ENCODE measurements at regions not wholly inside any gene's neighbourhood (a gene's known extent, or its start where the extent isn't known, plus 50 kb on each side); places are given as distances from the start of the nearest gene placed in this dataset.

DNA sequence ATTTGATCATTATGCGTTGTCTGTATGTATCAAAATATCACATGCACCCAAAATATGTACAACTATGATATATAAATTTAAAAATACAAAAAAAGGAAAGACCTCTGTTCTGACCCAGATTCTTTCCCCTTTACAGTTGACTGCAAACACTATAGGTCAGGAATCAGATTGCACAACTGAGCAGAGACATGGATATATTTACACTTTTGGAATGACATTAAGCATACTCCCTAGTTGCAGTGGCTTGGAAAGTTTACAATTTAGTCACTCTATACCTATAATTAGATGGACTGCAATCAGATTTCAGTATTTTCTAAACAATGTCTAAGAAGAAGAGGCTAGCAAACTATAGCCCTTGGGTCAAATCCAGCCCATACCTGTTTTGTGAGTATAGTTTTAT is 98.5 kb upstream of the INPP4B start:
- Histone ChIP-seq H3K9ac (ENCODE audit: extremely low read depth, insufficient read length, low read length) (no peak overlapping the region), H3K23me2 (ENCODE audit: insufficient read length, low read depth, low read length, poor library complexity, severe bottlenecking) (no peaks in the 10 kb centered on the region), H3K9me3 (ENCODE audit: control insufficient read depth, low read depth, low read length) (no peaks in the 10 kb centered on the region), H3K56ac (ENCODE audit: insufficient read length, low read depth, low read length) (no peak overlapping the region), H2BK12ac (ENCODE audit: insufficient read length, low read depth, low read length) (no peak overlapping the region), H2BK15ac (ENCODE audit: low read depth, low read length) (no peak overlapping the region), H3K79me2 (ENCODE audit: insufficient read depth, low read length) (no peaks in the 10 kb centered on the region), H2BK5ac (ENCODE audit: insufficient read length, low read length) (no peak overlapping the region), H3K23ac (ENCODE audit: insufficient read length, low read depth, low read length) (no peak overlapping the region), H4K20me1 (ENCODE audit: control insufficient read depth, insufficient read depth, insufficient read length) (no peaks in the 10 kb centered on the region), H2AFZ (ENCODE audit: low read length) (no peak overlapping the region), H3K14ac (ENCODE audit: insufficient read depth, low read length) (no peak overlapping the region), H3K4ac (ENCODE audit: low read depth, low read length) (no peak overlapping the region), H3K27ac (ENCODE audit: insufficient read length, low read depth, low read length) (no peak overlapping the region), H3K79me1 (ENCODE audit: insufficient read depth, low read depth, low read length, poor library complexity, severe bottlenecking) (no peaks in the 10 kb centered on the region), H4K5ac (ENCODE audit: insufficient read length, low read depth, low read length) (no peak overlapping the region), H4K8ac (replicated peaks; ENCODE audit: insufficient read length, low read depth, low read length) (no peak overlapping the region), H2BK120ac (ENCODE audit: low read depth, low read length, poor library complexity, severe bottlenecking) (no peak overlapping the region), H4K91ac (ENCODE audit: insufficient read length, low read depth, low read length) (no peak overlapping the region), H2BK20ac (ENCODE audit: low read depth, low read length, poor library complexity, severe bottlenecking) (no peak overlapping the region), H3K27me3 (ENCODE audit: insufficient read depth, low read length) (no peaks in the 10 kb centered on the region), H3K4me1 (ENCODE audit: insufficient read depth, low read length) (no peaks in the 10 kb centered on the region), H3K4me2 (ENCODE audit: insufficient read depth, insufficient read length, low read length) (no peak overlapping the region), H2AK5ac (ENCODE audit: insufficient read length, low read length) (no peak overlapping the region), H3K18ac (ENCODE audit: insufficient read length, low read depth, low read length) (no peak overlapping the region), H3T11ph (ENCODE audit: low read length) (no peak overlapping the region)
- Mint-ChIP-seq H3K4me3 (no peak overlapping the region), H3K27me3 (ENCODE audit: low read depth) (no peaks in the 10 kb centered on the region), H3K27ac (no peak overlapping the region), H3K36me3 (ENCODE audit: insufficient read depth in 1 of 3, low read depth in 3 of 3) (peaks cover 0 to 5% (median 0%) of the 10 kb centered on the region in 3 experiments; a peak in 2 of 7 replicates), H3K9me3 (no peaks in the 10 kb centered on the region; a peak in 1 of 5 replicates), H3K4me1 (peaks cover 12 to 14% of the 10 kb centered on the region in 2 experiments)
- no CpG with 5 or more reads among the region's 1 CpG for WGBS (ENCODE audit: extremely low coverage, insufficient read length, low lambda C conversion rate)
- no peak for DNase-seq
- TF ChIP-seq, protein P1, sequence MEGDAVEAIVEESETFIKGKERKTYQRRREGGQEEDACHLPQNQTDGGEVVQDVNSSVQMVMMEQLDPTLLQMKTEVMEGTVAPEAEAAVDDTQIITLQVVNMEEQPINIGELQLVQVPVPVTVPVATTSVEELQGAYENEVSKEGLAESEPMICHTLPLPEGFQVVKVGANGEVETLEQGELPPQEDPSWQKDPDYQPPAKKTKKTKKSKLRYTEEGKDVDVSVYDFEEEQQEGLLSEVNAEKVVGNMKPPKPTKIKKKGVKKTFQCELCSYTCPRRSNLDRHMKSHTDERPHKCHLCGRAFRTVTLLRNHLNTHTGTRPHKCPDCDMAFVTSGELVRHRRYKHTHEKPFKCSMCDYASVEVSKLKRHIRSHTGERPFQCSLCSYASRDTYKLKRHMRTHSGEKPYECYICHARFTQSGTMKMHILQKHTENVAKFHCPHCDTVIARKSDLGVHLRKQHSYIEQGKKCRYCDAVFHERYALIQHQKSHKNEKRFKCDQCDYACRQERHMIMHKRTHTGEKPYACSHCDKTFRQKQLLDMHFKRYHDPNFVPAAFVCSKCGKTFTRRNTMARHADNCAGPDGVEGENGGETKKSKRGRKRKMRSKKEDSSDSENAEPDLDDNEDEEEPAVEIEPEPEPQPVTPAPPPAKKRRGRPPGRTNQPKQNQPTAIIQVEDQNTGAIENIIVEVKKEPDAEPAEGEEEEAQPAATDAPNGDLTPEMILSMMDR (conservative IDR thresholded peaks at IDR 0.05) = no peak

Measured in H9 (cell line).